GM18951 (cell line): ENCODE measurements at regions not wholly inside any gene's neighbourhood (a gene's known extent, or its start where the extent isn't known, plus 50 kb on each side); places are given as distances from the start of the nearest gene placed in this dataset.

Experiments
- POLR2A ChIP-seq: IDR thresholded peaks from 4 replicates; pipeline ENCODE4 v1.6.1; 2011; ENCODE audit warnings: mild to moderate bottlenecking; ENCODE audit not compliant: insufficient read length, insufficient read depth; ENCODE audit errors: extremely low read depth
- in situ Hi-C: fragments of 300-500 bp; cut with MboI; formaldehyde crosslinking; loops from one replicate; pipeline ENCODE4 v1.12.0; 2022; ENCODE audit warnings: low sequenced_read_pairs, mixed read lengths, inconsistent platforms; ENCODE audit not compliant: unreplicated experiment

DNA sequence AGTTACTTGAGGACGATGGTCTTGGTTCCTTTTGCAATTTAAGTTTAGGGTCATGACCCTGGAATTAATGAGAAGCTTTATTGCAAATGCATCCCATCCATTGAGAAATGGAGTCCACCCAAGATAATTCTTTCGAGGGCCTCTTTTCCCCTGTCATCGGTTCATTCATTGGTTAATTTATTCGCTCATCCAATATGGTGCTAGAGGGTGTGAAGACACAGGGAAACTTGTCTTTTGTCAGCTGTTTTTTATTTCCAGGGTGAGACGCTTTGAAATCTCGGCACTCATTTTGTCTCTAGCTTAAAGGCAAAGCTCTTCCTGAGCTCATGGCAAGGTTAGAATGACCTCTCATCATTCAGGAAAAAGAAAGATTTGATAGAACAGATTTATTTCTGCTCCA lies 464.2 kb upstream of the EEF2KMT start:
- TF ChIP-seq POLR2A, result no peak
- in situ Hi-C loops, result no loop called here

DNA sequence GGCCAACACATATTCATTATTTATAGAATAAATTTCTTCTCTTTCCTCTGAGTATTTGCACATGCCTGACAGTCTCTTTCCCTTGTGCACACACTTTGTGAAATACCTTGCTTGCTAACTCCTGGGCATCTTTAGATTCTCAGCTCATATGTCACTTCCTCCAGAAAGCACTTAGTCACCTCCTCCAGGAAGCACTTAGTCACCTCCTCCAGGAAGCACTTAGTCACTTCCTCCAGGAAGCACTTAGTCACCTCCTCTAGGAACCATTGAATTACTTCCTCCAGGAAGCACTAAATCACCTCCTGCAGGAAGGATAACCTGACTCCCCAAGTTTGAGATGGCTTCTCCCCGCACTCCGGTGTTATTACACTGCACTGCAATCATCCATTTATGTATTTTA lies 462.5 kb upstream of the EEF2KMT start:
- no peak for TF ChIP-seq POLR2A
- in situ Hi-C loops, result no loop called here

DNA sequence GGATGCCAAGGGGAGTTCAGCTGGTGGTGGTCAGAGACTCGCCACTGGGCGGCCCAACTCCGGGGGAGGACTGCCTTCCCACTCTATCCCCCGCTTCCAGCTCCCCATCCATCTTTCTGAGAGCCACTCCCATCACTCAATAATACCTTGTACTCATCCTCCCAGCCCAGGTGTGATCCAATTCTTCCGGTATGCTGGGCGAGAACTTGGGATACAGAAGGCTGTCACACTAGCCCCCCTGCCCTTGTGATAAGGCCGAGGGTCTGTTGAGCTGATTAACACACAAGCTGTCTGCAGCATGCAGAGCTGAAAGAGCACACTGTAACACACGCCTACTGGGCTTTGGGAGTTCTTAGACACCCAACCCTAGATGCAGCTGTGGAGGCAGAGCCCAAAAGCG lies 460.4 kb upstream of the EEF2KMT start:
- TF ChIP-seq POLR2A, result no peak
- in situ Hi-C loops, result no loop called here

DNA sequence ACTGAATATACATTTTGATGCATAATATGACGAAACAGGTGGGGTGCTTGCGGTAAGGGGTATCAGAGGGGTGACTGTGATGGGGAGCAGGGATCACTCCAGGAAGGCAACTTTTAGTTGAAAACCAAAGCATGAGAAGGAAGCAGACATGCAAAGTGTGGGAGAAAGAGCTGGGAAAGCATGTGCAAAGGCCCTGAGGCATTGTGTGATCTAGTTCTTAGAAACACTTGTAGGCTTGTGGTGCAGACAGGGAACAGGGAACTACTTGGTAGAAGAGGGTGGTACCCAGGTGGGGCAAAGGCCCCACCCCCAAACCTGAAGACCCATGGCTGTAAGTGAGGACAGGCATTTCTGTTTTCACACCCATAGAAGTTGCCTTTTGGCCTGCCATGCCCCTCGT lies 459.9 kb upstream of the EEF2KMT start:
- in situ Hi-C loops, result no loop called here
- no peak for TF ChIP-seq POLR2A

DNA sequence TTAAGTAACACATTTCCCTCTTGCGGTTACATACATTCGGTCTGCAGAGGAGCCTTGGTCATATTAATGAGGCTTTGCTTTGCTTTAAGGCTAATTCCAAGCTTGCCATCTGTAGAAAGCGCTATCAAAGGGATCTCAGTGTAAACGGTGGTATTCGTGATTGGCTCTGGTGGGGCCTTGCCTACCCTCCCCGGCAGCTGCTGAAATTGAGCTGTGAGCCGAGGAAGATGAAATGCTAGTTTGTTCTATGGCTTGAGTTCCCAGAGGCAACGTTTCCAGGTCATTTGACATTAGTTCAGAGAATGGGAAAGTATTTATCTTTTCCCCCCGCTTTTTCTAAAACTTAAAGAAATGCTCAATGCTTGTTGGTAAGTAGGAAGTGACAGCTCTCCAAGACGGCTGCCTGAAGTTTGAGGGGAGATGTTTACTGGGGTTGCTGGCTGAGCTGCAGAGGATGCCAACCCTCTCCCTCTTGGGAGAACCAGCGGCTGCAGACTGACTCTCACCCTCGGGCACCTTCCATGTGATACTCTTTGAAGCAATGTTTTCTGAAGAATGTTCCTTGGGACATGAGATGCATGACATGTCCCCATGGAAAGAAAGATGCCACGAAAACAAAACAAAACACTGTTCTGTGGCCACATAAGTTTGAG lies 458.7 kb upstream of the EEF2KMT start:
- TF ChIP-seq POLR2A, result no peak
- in situ Hi-C loops, result no loop called here

DNA sequence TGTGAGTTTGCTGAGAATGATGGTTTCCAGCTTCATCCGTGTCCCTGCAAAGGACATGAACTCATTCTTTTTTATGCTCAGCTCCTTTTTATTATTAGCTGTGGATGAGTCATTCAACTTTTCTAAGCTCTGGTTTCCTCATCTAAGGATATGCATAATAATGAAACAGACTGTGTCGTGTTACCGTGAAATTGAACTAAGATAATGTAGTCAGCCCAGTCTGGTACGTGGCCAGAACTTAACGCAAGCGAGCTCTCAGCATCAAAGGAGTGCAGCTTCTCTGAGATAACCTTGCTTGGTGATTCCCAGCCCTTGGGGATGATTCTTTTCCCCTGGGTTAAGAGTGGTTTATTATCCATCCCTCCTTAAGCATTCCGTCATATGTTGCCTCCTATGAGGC lies 454.3 kb upstream of the EEF2KMT start:
- no peak for TF ChIP-seq POLR2A
- in situ Hi-C loops, result no loop called here

DNA sequence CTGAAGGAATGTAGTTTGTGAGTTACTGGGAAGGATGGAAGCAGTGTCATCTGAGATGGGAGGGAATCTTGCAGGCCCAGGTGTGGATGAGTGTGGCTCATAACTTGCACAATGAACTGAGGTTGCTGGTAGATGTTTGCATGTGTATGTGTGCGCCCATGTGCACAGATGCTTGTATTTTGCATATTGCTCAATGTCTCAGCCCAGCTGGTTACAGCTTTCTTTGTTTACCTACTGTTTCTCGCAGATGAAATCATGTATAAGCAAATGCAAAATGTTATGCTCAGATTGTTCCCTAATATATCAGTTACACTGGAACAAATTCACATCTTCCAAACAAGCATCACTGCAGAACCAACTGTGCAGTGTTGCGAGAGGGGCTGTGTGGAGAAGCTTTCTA lies 452.2 kb upstream of the EEF2KMT start:
- in situ Hi-C loops, result no loop called here
- TF ChIP-seq POLR2A, result no peak

DNA sequence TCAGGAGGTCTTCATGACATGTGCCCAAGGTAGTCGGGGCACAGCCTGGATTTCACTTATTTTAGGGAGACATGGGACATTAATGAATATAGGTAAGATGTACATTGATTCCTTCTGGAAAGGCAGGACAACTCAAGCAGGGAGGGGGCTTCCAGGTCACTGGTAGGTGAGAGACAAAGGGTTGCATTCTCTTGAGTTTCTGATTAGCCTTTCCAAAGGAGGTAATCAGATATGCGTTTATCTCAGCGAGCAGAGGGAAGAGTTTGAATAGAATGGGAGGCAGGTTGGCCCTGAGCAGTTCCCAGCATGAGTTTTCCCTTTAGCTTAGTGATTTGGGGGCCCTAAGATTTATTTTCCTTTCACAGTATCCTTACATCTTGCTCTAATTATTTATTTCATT lies 443.8 kb upstream of the EEF2KMT start:
- in situ Hi-C loops, result no loop called here

DNA sequence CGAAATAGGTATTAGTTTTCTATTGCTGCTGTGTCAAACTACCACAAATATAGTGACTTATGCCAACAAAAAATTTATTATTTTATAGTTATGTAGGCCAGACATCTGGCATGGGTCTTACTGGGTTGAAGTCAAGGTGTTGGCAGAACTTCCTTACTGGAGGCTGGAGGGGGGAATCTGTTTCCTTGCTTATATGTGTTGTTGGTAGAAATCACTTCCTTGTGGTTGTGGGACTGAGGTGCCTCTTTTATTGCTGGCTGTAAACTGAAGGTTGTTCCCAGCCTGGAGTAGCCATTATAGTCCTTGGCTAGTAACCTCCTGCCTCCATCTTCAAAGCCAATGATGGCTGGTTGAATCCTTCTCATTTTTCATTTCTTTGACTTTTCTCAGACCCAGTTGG lies 439.8 kb upstream of the EEF2KMT start:
- TF ChIP-seq POLR2A, result no peak
- in situ Hi-C loops, result no loop called here

More for the DNA sequence above, 443.8 kb upstream of the EEF2KMT start:
- TF ChIP-seq POLR2A, result no peak

DNA sequence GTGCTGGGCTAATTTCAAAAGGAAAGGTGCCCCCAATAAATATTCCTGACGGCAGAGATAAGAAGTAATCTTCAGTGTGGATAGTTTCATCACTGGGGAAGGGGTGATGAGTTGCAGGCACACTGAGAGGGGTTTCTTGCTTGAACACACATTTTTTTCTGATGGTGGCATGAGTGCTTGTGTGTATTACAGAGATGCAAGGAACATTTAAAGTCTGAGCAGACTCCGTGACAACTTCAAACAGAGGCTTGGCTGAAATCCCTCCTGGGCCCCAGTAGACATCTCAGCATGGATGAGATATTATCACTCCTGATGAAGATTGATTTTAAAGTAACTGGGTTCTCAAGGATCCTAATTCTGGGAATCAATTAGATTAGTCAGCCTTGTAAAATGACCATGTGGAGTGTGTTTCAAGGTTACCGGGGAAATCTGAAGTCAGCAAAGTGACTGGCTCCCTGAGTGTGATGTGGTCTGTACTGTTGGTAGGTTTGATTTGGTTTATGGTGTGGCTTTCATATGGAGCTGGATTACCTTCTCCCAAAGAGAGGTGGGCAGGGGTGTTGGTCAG lies 435.8 kb upstream of the EEF2KMT start:
- in situ Hi-C loops, result no loop called here
- TF ChIP-seq POLR2A, result no peak

DNA sequence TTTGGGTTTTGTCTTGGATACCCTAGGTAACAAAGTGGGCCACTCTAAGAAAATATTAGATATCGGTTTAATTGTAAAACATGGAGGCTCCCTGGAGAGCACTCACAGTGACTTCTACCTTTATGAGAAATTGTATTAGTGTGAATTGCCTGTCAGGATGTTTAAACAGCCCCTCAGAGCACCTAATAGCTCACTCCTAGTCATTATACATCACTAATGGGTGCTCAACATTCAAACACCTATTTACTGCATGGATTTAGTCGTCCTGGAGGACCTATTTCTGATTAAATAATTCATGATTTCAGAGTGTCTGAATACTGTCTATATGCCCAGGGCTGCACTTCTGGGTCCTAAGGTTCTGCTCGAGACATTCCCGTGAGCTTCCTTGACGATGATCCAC lies 430.2 kb upstream of the EEF2KMT start:
- no peak for TF ChIP-seq POLR2A
- in situ Hi-C loops, result no loop called here

DNA sequence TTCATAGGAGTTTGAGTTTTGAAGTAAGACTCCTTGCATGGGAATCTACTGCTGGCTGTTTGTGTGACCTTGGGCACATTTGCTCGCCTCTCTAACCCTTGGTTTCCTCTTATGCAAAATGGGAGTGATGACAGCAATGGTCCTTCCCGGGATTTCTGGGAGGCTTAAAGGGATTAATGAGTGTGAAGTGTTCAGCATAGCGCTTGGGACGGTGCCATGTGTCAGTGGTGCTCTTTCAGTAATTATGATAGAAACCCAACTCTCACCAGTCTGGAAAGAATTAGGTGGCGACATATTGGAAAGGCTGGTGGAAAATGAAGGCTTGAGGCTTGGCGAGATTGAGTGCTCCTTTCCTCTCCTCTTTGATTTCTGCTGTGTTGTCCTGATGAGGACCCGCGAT lies 429.2 kb upstream of the EEF2KMT start:
- in situ Hi-C loops, result no loop called here
- no peak for TF ChIP-seq POLR2A

DNA sequence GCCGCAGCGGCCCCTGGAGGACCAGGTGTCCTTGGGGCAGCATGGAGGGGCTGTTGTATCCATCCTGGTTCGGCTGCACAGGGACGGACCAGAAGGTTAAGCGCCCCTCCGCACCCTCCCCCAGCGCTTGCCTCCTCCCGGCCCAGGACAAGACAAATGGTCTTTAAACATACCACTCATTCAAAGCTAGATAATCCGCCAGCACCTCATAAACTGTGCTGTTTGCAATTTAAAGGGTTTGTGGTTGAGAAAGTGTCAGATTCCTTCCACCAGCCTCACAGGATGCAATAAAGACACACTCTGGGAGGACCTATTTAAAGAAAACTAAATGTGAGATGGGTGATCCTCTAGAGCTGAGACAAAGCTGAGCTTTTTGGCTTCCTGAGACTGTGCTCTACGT lies 426.2 kb upstream of the EEF2KMT start:
- in situ Hi-C loops, result no loop called here
- no peak for TF ChIP-seq POLR2A

DNA sequence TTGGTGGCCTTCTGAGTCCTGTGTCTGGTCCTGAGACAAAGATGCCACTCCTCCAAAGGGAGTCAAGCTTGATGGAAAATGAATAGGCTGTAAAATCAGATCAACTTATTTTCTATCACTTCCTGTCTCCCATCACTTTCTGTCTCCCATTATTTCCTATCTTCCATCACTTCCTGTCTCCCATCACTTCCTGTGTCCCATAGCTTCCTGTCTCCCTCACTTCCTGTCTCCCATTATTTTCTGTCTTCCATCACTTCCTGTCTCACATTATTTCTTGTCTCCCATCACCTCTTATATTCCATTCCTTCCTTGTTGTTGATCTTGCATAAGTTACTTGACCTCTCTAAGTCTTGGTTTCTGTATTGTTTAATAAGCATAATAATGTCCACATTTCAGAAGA lies 418.5 kb upstream of the EEF2KMT start:
- in situ Hi-C loops, result no loop called here
- TF ChIP-seq POLR2A, result no peak

DNA sequence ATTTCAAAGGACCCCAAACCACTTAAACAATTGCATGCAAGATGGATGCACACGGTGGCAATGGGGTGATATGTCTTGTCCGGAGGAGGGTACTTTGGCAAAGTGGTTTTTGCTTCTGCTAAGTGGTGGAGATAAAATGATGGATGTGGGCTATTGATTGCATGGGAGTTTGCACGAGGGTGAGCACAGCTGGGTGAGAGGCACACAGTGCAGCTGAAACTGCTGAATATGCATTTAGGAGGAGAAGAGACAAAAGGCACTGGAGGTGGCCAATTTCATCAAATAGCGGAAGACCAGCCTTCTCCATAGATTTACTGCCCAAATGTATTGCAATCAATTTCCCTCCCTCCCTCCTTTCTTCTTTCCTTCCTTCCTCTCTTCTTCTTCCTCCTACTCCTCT lies 414.4 kb upstream of the EEF2KMT start:
- in situ Hi-C loops, result no loop called here
- no peak for TF ChIP-seq POLR2A
